ENCODE measurements at regions not wholly inside any gene's neighbourhood (a gene's known extent, or its start where the extent isn't known, plus 50 kb on each side); places are given as distances from the start of the nearest gene placed in this dataset.
"Not testable (repeated sequence)": the region's sequence is repeated elsewhere in the genome, so short reads cannot be mapped to it uniquely, and the experiment has no call there.

- TF ChIP-seq, protein P1, sequence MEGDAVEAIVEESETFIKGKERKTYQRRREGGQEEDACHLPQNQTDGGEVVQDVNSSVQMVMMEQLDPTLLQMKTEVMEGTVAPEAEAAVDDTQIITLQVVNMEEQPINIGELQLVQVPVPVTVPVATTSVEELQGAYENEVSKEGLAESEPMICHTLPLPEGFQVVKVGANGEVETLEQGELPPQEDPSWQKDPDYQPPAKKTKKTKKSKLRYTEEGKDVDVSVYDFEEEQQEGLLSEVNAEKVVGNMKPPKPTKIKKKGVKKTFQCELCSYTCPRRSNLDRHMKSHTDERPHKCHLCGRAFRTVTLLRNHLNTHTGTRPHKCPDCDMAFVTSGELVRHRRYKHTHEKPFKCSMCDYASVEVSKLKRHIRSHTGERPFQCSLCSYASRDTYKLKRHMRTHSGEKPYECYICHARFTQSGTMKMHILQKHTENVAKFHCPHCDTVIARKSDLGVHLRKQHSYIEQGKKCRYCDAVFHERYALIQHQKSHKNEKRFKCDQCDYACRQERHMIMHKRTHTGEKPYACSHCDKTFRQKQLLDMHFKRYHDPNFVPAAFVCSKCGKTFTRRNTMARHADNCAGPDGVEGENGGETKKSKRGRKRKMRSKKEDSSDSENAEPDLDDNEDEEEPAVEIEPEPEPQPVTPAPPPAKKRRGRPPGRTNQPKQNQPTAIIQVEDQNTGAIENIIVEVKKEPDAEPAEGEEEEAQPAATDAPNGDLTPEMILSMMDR (IDR thresholded peaks at IDR 0.05), result no peak
- ATAC-seq (ENCODE audit: poor library complexity), result no peak
- Histone ChIP-seq H3K36me3 (ENCODE audit: insufficient read depth, low read length) (no peaks in the 10 kb centered on the region), H3K4me3 (ENCODE audit: low read length) (no peak overlapping the region), H3K27me3 (ENCODE audit: control insufficient read depth in 1 of 2, insufficient read depth in 2 of 2, low read length in 2 of 2) (no peaks in the 10 kb centered on the region), H3K27ac (ENCODE audit: low read depth in 1 of 2, low read length in 2 of 2) (no peak overlapping the region), H3K9me3 (ENCODE audit: control insufficient read depth in 1 of 2, insufficient read depth in 1 of 2, low read length in 2 of 2) (no peaks in the 10 kb centered on the region), H3K4me1 (ENCODE audit: insufficient read depth, low read length) (no peaks in the 10 kb centered on the region)
- intact Hi-C loops (cut with DNase I, micrococcal nuclease), result no loop called here
- H3K27ac Mint-ChIP-seq, result no peak overlapping the region
- ChIA-PET POLR2A (no interaction called here), CTCF (interaction anchor here (0.6 kb wide), 1 partner anchor 303 kb away, joined by 4 read pairs; no protein-coding TSS in a partner anchor)
- no peaks in the 10 kb centered on the region for H3K9me3 Mint-ChIP-seq
- no peak overlapping the region for H3K4me3 Mint-ChIP-seq
- H3K27me3 Mint-ChIP-seq, result no peaks in the 10 kb centered on the region
- H3K36me3 Mint-ChIP-seq (ENCODE audit: low read depth), result no peaks in the 10 kb centered on the region
- DNase-seq, result no peak
- no peaks in the 10 kb centered on the region for H3K4me1 Mint-ChIP-seq (ENCODE audit: low read depth)
Observed at GRCh38 chr3:177703788-177704187, 506.5 kb upstream of the TBL1XR1 start.

- CTCF ChIA-PET, result no interaction called here
Observed at GRCh38 chr3:177705976-177706823, 508.9 kb upstream of the TBL1XR1 start.

DNA sequence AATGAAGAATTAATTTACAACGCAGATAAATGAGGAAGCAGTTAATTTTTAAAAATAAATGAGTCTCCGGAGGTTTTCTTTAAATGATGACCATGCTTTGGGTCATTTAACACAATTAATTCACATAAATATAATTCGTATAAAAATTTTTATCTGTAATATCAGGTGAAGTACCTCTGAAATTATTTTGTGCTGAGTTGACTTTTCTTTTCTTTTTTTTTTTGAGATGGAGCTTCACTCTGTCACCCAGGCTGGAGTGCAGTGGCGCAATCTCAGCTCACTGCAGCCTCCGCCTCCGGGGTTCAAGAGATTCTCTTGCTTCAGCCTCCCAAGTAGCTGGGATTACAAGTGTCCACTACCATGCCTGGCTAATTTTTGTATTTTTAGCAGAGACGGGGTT lies 512.2 kb upstream of the TBL1XR1 start:
- H3K36me3 ChIP-seq (ENCODE audit: insufficient read depth, low read length); H3K27ac Mint-ChIP-seq; intact Hi-C loops (cut with DNase I, micrococcal nuclease); H3K4me3 ChIP-seq (ENCODE audit: low read length); H3K4me1 ChIP-seq (ENCODE audit: insufficient read depth, low read length); POLR2A ChIA-PET; H3K4me3 Mint-ChIP-seq; H3K9me3 ChIP-seq (ENCODE audit: control insufficient read depth in 1 of 2, insufficient read depth in 1 of 2, low read length in 2 of 2); H3K4me1 Mint-ChIP-seq (ENCODE audit: low read depth); H3K36me3 Mint-ChIP-seq (ENCODE audit: low read depth); ATAC-seq (ENCODE audit: poor library complexity); H3K9me3 Mint-ChIP-seq; H3K27me3 ChIP-seq (ENCODE audit: control insufficient read depth in 1 of 2, insufficient read depth in 2 of 2, low read length in 2 of 2); DNase-seq; H3K27me3 Mint-ChIP-seq; H3K27ac ChIP-seq (ENCODE audit: low read depth in 1 of 2, low read length in 2 of 2): not testable (repeated sequence)
- CTCF ChIA-PET, result interaction anchor here (1.4 kb wide), 1 partner anchor 13 kb away, joined by 4 read pairs; no protein-coding TSS in a partner anchor

More at GRCh38 chr3:177705976-177706823, 508.9 kb upstream of the TBL1XR1 start:
- Histone ChIP-seq H3K36me3 (ENCODE audit: insufficient read depth, low read length) (no peaks in the 10 kb centered on the region), H3K27ac (ENCODE audit: low read depth in 1 of 2, low read length in 2 of 2) (no peak overlapping the region), H3K4me1 (ENCODE audit: insufficient read depth, low read length) (no peaks in the 10 kb centered on the region), H3K27me3 (ENCODE audit: control insufficient read depth in 1 of 2, insufficient read depth in 2 of 2, low read length in 2 of 2) (no peaks in the 10 kb centered on the region), H3K4me3 (ENCODE audit: low read length) (no peak overlapping the region), H3K9me3 (ENCODE audit: control insufficient read depth in 1 of 2, insufficient read depth in 1 of 2, low read length in 2 of 2) (no peaks in the 10 kb centered on the region)
- POLR2A ChIA-PET, result no interaction called here
- intact Hi-C loops (cut with DNase I, micrococcal nuclease), result no loop called here
- Mint-ChIP-seq H3K36me3 (ENCODE audit: low read depth) (no peaks in the 10 kb centered on the region), H3K27ac (no peak overlapping the region), H3K9me3 (no peaks in the 10 kb centered on the region), H3K4me1 (ENCODE audit: low read depth) (no peaks in the 10 kb centered on the region), H3K4me3 (no peak overlapping the region), H3K27me3 (no peaks in the 10 kb centered on the region)
- no peak for DNase-seq
- ATAC-seq (ENCODE audit: poor library complexity), result no peak
- TF ChIP-seq, protein P1 (IDR thresholded peaks at IDR 0.05), result no peak
